Body of pancreas (tissue), 4 donors: ENCODE measurements at regions not wholly inside any gene's neighbourhood (a gene's known extent, or its start where the extent isn't known, plus 50 kb on each side); places are given as distances from the start of the nearest gene placed in this dataset.

Source experiments
- POLR2A ChIP-seq, 3 donors: fragments of 450-650 bp; IDR thresholded peaks; one replicate each; pipeline ENCODE4 v1.6.1; 2016; ENCODE audit warnings: antibody characterized with exemption in 3 of 3, mild to moderate bottlenecking in 2 of 3
- TF ChIP-seq, protein P1 (sequence below), 7 experiments: fragments of 450-650 bp in 4 of 7; fragments of 200-600 bp in 3 of 7; sonication (generic) in 3 of 7; IDR thresholded peaks; one replicate each; pipeline ENCODE4 v1.5.1; 2016 to 2019; ENCODE audit warnings: antibody characterized with exemption in 7 of 7

GRCh38 chr10:130398090-130398994, 262.2 kb downstream of the GLRX3 start:
- TF ChIP-seq POLR2A (IDR thresholded peaks at IDR 0.05): no peak
- TF ChIP-seq, protein P1, sequence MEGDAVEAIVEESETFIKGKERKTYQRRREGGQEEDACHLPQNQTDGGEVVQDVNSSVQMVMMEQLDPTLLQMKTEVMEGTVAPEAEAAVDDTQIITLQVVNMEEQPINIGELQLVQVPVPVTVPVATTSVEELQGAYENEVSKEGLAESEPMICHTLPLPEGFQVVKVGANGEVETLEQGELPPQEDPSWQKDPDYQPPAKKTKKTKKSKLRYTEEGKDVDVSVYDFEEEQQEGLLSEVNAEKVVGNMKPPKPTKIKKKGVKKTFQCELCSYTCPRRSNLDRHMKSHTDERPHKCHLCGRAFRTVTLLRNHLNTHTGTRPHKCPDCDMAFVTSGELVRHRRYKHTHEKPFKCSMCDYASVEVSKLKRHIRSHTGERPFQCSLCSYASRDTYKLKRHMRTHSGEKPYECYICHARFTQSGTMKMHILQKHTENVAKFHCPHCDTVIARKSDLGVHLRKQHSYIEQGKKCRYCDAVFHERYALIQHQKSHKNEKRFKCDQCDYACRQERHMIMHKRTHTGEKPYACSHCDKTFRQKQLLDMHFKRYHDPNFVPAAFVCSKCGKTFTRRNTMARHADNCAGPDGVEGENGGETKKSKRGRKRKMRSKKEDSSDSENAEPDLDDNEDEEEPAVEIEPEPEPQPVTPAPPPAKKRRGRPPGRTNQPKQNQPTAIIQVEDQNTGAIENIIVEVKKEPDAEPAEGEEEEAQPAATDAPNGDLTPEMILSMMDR (IDR thresholded peaks at IDR 0.05): no peak
